Brain microvascular endothelial cell (primary cell): ENCODE measurements at regions not wholly inside any gene's neighbourhood (a gene's known extent, or its start where the extent isn't known, plus 50 kb on each side); places are given as distances from the start of the nearest gene placed in this dataset.

Source experiments
- DNase-seq: peaks from one replicate; pipeline ENCODE4 v3.0.0-alpha.2; 2020
- H3K27ac ChIP-seq: fragments of 250-450 bp; sonication (Bioruptor Pico); 2 replicates; pipeline ENCODE4 v1.5.1; 2020; ENCODE audit warnings: mild to moderate bottlenecking, moderate library complexity
- H3K27me3 ChIP-seq: fragments of 250-450 bp; sonication (Bioruptor Pico); replicated peaks from 2 replicates; pipeline ENCODE4 v1.5.1; 2020; ENCODE audit warnings: mild to moderate bottlenecking
- H3K36me3 ChIP-seq: fragments of 250-450 bp; sonication (Bioruptor Pico); replicated peaks from 2 replicates; pipeline ENCODE4 v1.5.1; 2020; ENCODE audit warnings: mild to moderate bottlenecking
- H3K4me3 ChIP-seq: 2 replicates; pipeline ENCODE4 v1.5.1; 2011; ENCODE audit warnings: low read depth, mild to moderate bottlenecking, control low read depth, low read length, moderate library complexity
- CTCF ChIP-seq: IDR thresholded peaks from 2 replicates; pipeline ENCODE4 v1.5.1; 2011; ENCODE audit warnings: low read depth, mild to moderate bottlenecking, moderate library complexity, low read length, control low read depth, inconsistent platforms; ENCODE audit errors: missing control alignments
- in situ Hi-C: cut with HindIII; loops from 2 replicates; pipeline ENCODE4 v1.10.0; 2017; ENCODE audit warnings: low sequenced_read_pairs, low pct_ligation_motif_present

- no peak overlapping the region for H3K27ac ChIP-seq
- no peak overlapping the region for H3K4me3 ChIP-seq
- H3K27me3 ChIP-seq, result no peaks in the 10 kb centered on the region
- in situ Hi-C loops, result no loop called here
- TF ChIP-seq CTCF, result no peak
- no peaks in the 10 kb centered on the region for H3K36me3 ChIP-seq
- DNase-seq, result no peak
Observed at GRCh38 chr1:38332649-38333310, 286.2 kb upstream of the POU3F1 start.

GRCh38 chr1:38331496-38332210, 285.1 kb upstream of the POU3F1 start:
- H3K27me3 ChIP-seq, result no peaks in the 10 kb centered on the region
- in situ Hi-C loops, result no loop called here
- TF ChIP-seq CTCF, result no peak
- H3K4me3 ChIP-seq, result no peak overlapping the region
- no peaks in the 10 kb centered on the region for H3K36me3 ChIP-seq
- DNase-seq, result no peak
- H3K27ac ChIP-seq, result no peak overlapping the region

- no peak overlapping the region for H3K4me3 ChIP-seq
- no peaks in the 10 kb centered on the region for H3K36me3 ChIP-seq
- in situ Hi-C loops, result no loop called here
- TF ChIP-seq CTCF, result no peak
- H3K27ac ChIP-seq, result no peak overlapping the region
- no peaks in the 10 kb centered on the region for H3K27me3 ChIP-seq
- no peak for DNase-seq
Observed at GRCh38 chr1:38330799-38331198, 284.2 kb upstream of the POU3F1 start.

GRCh38 chr1:38329644-38330043, 283.1 kb upstream of the POU3F1 start:
- Histone ChIP-seq H3K36me3 (no peaks in the 10 kb centered on the region), H3K4me3 (no peak overlapping the region), H3K27ac (no peak overlapping the region), H3K27me3 (no peaks in the 10 kb centered on the region)
- no peak for DNase-seq
- in situ Hi-C loops, result no loop called here
- TF ChIP-seq CTCF, result no peak

- no peak for DNase-seq
Observed at GRCh38 chr1:38328278-38329035, 281.9 kb upstream of the POU3F1 start.

More at GRCh38 chr1:38328278-38329035, 281.9 kb upstream of the POU3F1 start:
- Histone ChIP-seq H3K27ac (no peak overlapping the region), H3K4me3 (no peak overlapping the region), H3K36me3 (no peaks in the 10 kb centered on the region), H3K27me3 (no peaks in the 10 kb centered on the region)
- TF ChIP-seq CTCF, result no peak
- in situ Hi-C loops, result no loop called here
